HG03159 (cell line): ENCODE measurements at regions not wholly inside any gene's neighbourhood (a gene's known extent, or its start where the extent isn't known, plus 50 kb on each side); places are given as distances from the start of the nearest gene placed in this dataset.

Experiments
- ATAC-seq: cut with Tn5 transposase; IDR thresholded peaks from one replicate; pipeline ENCODE4 v1.9.1; 2021; ENCODE audit warnings: mild to moderate bottlenecking, moderate library complexity; ENCODE audit not compliant: unreplicated experiment

DNA sequence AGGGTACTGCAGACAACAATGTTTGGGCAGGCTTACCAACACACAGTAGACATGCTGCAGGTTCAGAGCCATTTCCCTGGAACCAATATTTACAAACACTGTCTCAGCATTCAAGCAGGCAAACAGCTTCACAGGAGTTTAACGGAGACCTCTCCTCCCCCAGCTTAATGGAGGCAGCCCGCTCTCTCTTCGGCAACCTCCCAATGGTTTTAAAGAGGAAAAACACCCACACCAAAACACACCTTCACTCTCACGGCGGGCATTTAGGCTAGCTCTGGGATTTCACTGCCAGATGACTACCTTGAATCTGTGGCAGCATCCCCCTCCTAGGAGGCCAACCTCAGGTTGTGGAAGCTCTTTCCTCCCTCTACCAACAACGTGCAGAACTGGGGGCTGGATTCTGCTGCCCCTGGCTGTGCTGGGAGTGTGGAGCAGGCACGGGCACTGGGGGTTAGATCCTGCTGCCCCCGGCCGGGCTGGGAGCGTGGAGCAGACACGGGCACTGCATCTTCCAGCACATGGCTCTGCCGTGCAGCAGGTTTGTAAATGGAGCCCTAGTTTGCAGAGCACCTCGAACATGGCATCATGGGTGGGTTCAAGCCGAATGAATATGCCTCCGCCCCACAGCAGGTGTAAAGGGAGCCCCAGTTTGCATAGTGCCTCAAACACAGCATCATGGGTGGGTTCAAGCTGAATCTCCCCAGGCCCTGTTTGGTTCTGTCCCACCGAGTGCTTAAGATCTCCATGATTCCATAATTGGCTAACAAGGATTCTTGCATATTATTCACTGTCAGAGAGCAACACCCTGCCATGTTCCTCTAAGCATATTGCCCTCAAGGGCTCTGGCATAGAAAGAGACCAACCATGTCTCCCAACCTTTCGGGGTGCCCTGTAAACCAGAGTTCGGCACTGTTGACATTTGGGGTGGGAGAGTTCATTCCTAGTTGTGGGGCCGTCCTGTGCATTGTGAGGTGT lies 86.4 kb downstream of the RBFOX3 start:
- no peak for ATAC-seq

DNA sequence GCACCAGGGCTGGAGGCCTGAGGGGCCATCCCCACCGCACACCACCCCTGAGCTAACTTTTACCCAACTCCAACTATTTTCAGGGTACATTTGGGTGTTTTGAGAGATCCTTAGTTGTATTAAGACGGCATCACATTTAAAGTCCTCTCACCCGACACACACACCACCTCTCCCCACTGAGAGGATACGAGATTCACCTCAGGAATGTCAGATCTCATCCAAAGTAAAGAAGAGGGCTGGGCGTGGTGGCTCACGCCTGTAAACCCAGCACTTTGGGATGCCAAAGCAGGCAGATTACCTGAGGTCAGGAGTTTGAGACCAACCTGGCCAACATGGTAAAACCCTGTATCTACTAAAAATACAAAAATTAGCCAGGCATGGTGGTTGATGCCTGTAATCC lies 88.4 kb downstream of the RBFOX3 start:
- no peak for ATAC-seq

DNA sequence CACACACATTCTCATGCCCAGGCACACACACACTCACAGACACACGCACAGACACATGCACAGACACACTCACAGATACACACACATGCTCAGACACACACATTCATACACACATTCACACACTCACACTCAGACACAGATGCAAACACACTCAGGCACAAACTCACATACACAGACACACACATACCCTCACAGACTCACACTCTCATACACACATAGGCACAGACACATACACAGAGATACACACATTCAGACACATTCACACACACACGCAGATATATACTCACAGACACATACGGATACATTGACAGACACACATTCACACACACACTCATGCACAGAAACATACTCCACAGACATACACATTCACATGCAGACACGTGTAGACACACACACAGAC lies 89.6 kb downstream of the RBFOX3 start:
- no peak for ATAC-seq

DNA sequence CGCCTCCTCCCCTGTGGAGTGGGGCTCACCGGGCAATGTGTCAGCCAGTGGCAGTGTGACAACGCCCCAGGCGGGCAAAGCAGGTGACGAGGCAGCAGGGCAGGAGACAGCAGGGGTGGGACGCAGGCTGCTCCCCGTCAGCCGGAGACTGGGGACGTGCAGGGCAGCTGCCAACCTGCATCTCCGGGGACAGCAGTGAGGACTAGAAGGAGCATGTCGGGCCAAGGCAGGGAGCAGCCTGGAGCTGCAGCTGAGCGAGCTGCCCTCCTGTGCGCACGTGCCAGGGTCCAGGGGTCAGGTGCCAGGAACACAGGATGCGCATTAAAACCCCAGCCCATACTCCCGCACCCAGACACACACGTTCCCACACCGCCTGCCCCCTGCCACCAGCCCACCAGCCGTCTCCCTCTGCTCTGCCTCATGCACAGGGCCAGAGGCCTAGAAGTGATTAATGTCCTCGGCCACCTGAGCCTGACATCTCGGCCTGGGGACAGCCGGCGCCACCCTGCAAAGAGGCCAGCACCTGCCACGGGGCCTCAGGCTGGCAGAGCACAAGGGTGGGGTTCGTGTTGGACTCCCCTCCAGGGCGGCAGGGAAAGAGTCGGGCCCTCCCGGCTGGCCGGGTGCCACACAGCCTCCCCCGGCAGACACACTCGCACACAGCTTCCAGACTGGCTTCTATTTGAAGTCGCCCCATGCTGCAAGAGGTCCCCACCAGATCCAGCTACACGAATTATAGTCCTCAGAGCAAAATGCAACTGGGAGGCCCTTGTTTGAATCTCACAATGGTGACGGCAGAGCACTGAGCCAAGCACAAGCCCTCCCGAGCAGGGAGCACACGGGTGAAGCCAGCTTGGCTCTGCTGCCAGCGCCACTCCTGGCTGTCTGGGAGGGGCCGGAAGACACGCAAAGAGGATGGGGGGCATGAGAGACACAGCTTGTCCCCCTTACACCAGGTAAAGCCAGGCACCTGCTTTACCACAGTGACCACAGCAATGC lies 90.4 kb downstream of the RBFOX3 start:
- no peak for ATAC-seq

DNA sequence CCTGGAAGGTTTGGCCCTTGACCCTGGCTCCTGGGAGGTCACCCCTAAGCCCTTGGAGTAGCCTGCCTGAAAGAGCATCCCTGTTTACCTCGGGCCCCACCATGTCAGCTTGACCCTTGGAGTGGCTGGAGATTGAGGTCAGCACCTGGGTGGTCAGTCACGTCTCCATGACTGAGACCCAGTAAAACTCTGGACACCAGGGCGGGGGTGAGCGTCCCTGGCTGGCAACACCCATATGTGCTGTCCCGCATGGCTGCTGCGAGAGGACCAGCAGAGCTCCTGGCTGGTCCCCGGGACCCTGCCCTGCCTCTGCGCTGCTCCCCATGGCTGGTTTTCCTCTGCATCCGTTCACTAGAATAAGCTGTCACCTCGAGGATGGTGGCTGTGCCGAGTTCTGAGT lies 91.2 kb downstream of the RBFOX3 start:
- no peak for ATAC-seq

DNA sequence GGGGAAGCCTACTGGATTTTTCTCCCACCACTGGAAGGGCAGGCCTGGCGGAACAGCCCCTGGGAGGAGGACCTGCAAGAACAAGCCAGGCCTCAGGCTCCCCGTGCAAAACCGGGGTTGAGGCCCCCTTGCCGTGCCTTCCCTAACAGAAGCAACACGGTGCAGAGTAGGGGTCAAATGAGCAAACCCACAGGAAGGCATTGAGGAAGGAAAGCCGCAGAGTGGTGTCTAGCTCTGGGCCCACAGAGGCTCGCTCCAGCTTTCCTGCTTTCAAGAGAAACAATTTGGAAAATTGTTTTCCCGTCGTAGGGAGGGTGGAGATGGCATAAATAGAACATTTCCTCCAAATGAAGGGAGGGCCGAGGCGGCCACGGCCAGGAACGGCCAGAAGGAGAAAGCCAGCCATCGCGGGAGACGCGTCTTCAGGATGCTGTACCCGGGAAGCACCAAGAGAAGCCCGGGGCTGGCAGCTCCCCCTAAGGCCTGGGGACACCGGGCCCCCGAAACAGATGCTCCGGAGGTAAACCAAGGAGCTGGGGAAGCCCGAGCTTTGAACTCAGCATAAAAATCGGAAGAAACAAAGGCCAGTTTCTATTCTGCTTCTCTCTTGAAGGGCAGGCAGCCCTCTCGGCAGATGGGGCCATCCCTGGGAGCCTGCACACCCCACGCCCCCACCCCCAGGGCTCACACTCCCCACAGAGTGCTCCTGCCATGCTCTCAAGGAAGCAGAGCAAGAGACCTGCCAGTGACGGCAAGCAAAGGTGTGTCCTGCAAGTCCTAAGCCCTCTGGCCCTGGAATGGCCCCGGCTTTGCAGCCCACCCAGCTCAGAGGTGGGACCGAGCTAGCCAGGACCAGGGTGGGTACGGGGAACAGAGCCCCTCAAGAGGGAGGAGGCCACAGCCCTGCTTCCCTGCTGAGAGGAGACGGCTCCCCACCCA lies 92.0 kb downstream of the RBFOX3 start:
- ATAC-seq = no peak

DNA sequence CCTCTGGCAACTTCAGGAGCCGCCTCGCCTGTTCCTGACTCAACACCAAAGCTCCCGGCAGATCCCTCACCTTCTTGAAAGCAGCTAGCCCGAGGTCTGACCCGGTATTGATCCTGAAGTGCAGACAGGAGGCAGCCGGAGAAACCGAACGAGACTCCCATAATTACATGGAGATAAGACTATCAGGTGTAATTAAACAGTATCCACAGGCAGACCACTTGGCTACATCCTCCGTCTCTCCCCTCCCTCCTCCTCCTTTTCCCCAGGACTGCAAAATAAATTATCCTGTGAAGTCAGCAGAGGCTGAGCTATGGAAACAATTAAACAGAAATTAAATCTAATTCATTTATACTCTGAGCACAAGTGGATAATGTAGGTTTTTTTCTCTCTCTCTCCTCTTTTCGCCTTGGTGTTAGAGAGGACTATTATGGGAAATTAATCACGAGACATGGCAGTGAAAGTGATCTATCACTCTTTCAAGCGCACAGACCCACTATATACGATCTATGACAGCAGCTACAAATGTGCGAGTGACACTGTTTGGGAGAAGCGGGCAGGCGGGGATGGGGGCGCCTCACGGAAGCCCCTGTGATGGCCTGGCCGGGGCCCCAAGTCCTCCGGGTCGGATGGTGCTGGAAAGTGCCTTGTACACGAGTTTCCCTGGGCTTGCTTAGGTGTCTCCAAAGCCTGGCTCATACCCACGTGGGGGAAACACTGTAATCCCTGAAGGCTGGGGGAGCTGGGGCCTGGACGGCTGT lies 92.8 kb downstream of the RBFOX3 start:
- no peak for ATAC-seq

DNA sequence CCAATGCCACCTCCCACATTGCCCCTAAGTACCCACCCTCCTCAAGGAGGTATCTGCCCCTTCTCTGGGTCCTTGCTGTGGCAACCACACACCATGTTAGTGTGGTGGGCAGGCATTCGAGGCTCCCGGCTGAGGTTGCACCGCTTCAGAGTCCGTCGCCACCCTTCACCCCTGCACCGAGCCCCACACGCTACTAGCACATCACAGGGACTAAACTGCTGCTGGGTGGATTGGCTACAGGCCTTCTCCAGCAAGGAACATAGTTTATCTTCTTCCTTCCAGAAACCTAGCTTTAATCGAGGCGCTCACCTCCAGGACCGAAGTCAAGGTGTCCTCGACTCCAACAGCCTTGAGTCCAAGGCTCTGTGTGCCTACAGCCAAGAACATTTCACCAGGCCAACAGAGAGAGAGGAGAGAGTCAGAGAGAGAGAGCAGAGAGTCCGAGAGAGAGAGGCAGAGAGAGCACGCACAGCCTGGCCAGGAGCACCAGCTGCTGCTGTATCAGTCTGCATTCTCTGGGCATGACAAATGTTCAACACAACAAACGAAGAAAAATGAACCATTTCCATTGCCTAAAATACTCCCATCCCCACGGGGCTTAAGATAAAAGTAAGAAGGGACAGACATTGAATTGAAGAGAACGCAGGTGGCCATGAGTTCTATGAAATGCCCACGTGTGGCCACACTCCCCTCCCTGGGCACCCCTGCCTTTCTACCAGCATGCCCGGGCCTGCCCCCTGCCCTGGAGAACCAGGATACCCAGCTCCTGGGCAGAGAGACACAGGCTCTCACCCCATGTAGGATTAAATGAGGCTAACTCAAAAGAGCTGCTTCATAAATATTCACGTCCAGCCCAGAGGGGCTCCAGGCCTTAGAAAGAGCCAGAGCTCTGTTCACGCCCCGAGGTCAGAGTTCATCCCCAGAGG lies 94.9 kb downstream of the RBFOX3 start:
- ATAC-seq = no peak

DNA sequence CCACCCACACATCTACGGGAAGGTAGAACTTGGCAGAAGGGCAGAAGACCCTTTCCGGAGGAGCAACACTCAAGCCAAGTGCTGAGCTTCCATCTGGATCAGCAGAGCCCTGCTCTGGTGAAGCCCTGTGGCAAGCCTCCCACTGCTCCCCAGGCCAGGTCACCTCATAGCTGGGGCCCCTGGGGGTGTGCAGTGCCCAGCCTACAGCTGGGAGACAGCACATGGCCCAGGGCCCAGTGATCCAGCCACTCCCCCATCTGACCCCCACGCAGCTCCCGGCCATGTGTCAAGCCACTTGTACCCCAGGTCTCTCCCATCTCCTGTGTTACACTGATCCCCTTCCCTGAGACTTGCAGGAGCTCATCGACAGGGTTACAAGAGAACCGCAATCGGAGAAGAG lies 95.7 kb downstream of the RBFOX3 start:
- no peak for ATAC-seq

DNA sequence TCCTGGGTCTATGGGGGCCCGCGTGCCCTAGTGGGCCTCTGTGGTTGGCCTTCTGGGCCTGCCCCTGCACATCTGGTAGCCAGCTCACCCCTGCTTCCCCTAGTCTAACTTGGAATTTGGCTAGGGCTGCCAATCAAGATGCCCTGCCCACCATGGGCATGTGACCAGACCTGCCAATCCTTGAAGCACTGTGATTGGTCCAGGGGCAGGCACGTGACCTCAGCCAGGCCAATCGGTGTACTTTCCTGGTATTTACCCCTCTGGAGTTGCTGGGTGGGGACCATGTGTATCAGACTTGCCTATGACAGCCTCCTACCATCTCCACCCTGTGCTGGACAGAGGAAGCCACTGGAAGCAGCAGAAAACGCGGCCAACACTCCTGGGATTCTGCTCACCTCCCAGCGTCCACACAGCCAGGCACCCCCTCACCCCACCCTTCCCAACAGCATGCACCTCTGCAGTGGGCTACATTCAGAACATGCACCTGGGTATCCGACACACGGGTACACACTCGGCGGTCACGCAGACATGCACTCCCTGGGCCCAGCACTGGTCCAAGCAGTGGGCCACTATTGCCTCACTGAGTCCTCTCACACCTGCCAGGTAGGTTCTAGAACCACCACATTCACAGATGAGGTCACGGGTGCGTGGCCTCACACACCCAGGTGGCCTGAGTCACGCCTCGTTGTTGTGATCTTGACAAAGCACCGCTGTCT lies 96.9 kb downstream of the RBFOX3 start:
- ATAC-seq = no peak

DNA sequence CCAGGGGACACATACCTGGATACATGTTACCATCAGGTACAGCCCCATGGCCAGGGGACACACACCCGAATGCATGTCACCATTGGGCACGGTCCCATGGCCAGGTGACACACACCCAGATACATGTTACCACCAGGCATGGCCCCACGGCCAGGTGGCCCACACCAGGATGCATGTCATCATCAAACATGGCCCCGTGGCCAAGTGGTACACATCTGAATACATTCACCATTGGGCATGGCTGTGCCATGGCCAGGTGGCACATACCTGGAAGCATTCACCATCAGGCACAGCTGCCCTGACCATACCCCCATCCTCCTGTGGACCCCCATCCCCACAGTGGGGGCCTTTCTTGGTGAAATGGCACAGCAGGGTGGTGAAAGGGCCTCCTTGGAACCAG lies 97.6 kb downstream of the RBFOX3 start:
- ATAC-seq = no peak

DNA sequence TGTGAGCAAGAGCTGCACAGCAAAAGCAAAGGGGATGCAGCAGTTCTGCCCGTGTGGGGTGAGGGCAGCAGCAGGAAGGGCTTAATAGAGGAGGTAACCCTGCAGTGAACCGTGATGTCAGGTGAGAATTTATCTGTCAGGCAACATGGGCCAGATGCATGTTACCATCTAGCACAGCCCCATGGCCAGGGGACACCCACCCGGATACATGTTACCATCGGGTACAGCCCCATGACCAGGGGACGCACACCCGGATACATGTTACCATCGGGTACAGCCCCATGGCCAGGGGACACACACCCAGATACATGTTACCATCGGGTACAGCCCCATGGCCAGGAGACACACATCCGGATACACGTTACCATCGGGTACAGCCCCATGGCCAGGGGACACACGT lies 99.4 kb downstream of the RBFOX3 start:
- ATAC-seq = no peak

DNA sequence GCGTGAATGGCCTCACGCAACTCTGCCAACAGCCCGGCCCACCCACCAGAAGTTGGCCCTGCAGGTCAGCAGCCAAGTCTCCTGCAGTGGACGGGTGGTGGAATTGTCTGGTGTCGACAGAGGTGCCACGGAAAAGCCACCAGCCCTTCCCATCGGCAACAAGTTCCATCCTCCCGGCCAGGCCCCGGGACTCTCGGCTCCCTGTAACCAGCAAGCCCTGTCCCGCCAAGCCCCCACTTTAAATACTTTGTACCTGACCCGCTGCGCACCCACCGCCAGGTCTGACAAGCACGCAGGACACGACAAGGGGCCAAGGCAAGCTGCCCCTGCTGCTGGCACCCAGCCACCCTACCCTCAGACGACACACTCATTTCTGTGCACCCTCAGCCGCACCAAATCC lies 100.8 kb downstream of the RBFOX3 start:
- no peak for ATAC-seq

DNA sequence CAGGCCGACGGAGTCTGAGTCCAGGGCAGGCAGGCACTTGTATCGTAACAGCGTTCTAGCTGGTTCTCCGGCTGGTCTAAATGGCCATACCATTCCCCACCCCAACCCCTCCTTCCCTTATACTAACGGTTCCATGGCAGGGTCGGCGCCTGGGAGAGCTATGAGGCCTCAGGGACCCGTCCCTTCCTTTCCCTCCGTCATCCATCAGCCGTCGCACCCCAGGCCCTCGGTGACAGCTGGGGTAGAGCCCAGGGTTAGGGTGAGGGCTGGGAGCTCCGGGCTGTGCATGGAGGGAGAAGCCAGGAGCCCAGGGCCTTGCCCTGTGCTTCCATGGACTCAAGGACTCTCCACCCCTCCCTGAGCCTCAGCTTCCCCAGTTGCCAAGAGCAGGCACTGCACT lies 101.4 kb downstream of the RBFOX3 start:
- no peak for ATAC-seq

DNA sequence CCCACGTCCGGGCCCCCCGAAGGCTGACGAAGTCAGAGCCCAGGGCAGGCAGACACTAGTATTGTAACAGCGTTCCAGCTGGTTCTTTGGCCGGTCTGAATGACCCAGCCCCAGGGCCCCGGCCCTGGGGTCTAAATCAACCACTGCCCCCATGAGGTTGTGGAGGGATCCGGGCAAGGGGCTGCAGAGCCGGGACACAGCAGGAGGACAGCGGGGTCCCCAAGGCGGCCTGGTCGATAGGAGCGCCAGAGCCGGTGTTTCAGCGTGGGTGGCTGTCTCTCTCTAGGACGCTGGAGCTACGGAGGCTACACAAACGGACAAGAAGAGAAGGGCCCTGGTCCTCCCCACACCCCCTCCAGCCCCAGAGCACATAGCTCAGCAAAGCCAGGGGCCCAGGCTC lies 101.8 kb downstream of the RBFOX3 start:
- no peak for ATAC-seq

DNA sequence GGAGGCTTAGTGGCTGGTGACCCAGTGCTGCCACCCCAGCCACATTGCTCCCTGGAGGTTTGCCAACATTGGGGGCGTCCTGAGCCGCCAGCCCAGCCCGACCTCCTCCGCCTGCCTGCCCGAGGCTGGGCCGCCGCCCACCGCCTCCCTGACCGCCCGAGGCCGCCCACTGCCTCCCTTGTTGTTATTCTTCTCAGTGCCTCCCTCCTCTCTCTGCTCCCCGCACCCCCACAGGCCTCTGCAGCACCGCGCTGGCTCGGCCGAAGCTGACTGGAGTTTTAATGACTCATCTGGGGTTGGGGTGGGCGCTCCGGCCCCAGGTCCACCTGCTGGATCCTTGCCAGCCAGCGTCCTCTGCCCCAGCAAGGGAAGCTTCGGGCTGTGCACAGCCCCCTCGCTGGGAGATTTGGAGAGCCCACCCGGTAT lies 102.5 kb downstream of the RBFOX3 start:
- ATAC-seq = no peak

DNA sequence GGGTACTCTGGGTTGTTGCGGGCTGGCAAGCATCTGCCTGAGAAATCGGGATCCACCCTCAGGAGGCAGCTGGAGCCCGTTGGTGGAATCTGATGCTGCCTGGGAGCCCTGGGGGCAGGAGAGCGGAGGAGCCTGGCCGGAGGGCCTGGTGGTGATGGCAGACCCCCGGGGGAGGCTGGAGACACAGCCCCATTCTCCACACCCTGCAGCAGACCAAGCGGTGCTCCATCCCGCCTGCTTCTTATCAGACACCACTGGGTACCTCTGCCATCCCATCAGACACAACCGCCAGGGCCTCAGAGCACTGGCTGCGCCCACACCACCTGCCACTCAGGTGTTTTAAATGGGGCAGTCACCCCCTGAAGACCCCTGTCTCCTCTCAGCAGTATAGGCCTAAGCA lies 103.9 kb downstream of the RBFOX3 start:
- no peak for ATAC-seq
